HepG2 (cell line): ENCODE measurements at regions not wholly inside any gene's neighbourhood (a gene's known extent, or its start where the extent isn't known, plus 50 kb on each side); places are given as distances from the start of the nearest gene placed in this dataset.
"Not testable (repeated sequence)": the region's sequence is repeated elsewhere in the genome, so short reads cannot be mapped to it uniquely, and the experiment has no call there.

Source experiments
- ATAC-seq: fragments of 200-7000 bp; cut with Tn5 transposase; 3 replicates; pipeline ENCODE4 v1.9.1; 2020; ENCODE audit warnings: mild to moderate bottlenecking, moderate library complexity
- BruUV-seq: library from RNA; stranded (reverse); fragments of 400-500 nt; replicated peaks from 2 replicates; lab custom pipeline; 2021; lab: Mats Ljungman, UMichigan
- CTCF ChIA-PET: fragments of 300-600 bp; formaldehyde crosslinking; extraction: SDS; loops from one replicate; lab custom pipeline; 2021; ENCODE audit warnings: low total read pairs, inconsistent platforms, low intra/inter-chr PET ratio; lab: Yijun Ruan, JAX
- POLR2A ChIA-PET: fragments of 350-600 bp; sonication (Branson Sonifier 250); formaldehyde crosslinking; loops from one replicate; lab custom pipeline; 2020; ENCODE audit warnings: antibody characterized with exemption, inconsistent platforms; lab: Yijun Ruan, JAX
- DNase-seq: peaks from one replicate; pipeline ENCODE4 v3.0.0-alpha.2; 2015; ENCODE audit warnings: low spot score
- FAIRE-seq: peaks from 3 replicates; lab custom pipeline; 2011; peaks lifted over from hg19 to GRCh38; lab: Jason Lieb, UNC
- H2AFZ ChIP-seq: one replicate; pipeline ENCODE4 v1.6.1; 2011; ENCODE audit warnings: low read length, inconsistent platforms
- H3K27ac ChIP-seq: fragments of 300-600 bp; 3 replicates; pipeline ENCODE4 v1.8.0; 2011; ENCODE audit warnings: mixed run types, mild to moderate bottlenecking, mixed read lengths, low read length, inconsistent platforms; ENCODE audit not compliant: insufficient read depth; ENCODE audit errors: extremely low read length
- H3K27me3 ChIP-seq, 2 experiments: fragments of 200-600 bp in 1 of 2; 2 replicates in 1 of 2; 3 replicates in 1 of 2; pipeline versions ENCODE4 v1.6.0 to v1.8.0; 2011; ENCODE audit warnings: low read length in 2 of 2, mild to moderate bottlenecking in 2 of 2, moderate library complexity in 2 of 2, inconsistent platforms in 1 of 2; ENCODE audit not compliant: insufficient read depth in 2 of 2, control insufficient read depth in 1 of 2
- H3K36me3 ChIP-seq, 2 experiments: fragments of 200-600 bp in 1 of 2; replicated peaks in 1 of 2; 2 replicates in 1 of 2; 3 replicates in 1 of 2; pipeline versions ENCODE4 v1.5.1 to v1.8.0; 2011; ENCODE audit warnings: low read length in 2 of 2, inconsistent platforms in 1 of 2; ENCODE audit not compliant: insufficient read depth in 2 of 2, control insufficient read depth in 1 of 2
- H3K4me1 ChIP-seq: 2 replicates; pipeline ENCODE4 v1.5.1; 2012; ENCODE audit warnings: low read length, inconsistent platforms; ENCODE audit not compliant: insufficient read depth
- H3K4me2 ChIP-seq: 2 replicates; pipeline ENCODE4 v1.6.0; 2011; ENCODE audit warnings: low read depth, low read length, inconsistent platforms
- H3K4me3 ChIP-seq, 3 experiments: fragments of 200-600 bp in 1 of 3; sonication (generic), shearing (Covaris generic) in 1 of 3; replicated peaks in 1 of 3; 2 replicates each; pipeline ENCODE4 v1.5.1; 2011 to 2016; ENCODE audit warnings: low read length in 3 of 3, inconsistent platforms in 2 of 3, low read depth in 2 of 3, mild to moderate bottlenecking in 2 of 3, control low read depth in 1 of 3, mixed read lengths in 1 of 3; ENCODE audit not compliant: insufficient read depth in 1 of 3
- H3K79me2 ChIP-seq: one replicate; pipeline ENCODE4 v1.6.1; 2011; ENCODE audit warnings: low read length, inconsistent platforms; ENCODE audit not compliant: insufficient read depth
- H3K9ac ChIP-seq: 2 replicates; pipeline ENCODE4 v1.6.0; 2011; ENCODE audit warnings: mild to moderate bottlenecking, low read depth, low read length, inconsistent platforms; ENCODE audit not compliant: insufficient read depth
- H3K9me3 ChIP-seq: 2 replicates; pipeline ENCODE4 v1.5.1; 2012; ENCODE audit warnings: mild to moderate bottlenecking, low read length
- H4K20me1 ChIP-seq: 2 replicates; pipeline ENCODE4 v1.6.0; 2011; ENCODE audit warnings: inconsistent platforms, mild to moderate bottlenecking, low read length, moderate library complexity; ENCODE audit not compliant: insufficient read depth
- CEBPB ChIP-seq: IDR thresholded peaks from 2 replicates; pipeline ENCODE4 v1.6.1; 2011; ENCODE audit warnings: low read depth, low read length, improper control_type of control experiment, borderline replicate concordance
- FOSL2 ChIP-seq: sonication (generic); formaldehyde crosslinking; IDR thresholded peaks from 2 replicates; pipeline ENCODE4 v1.4.0; 2020; ENCODE audit warnings: missing genetic modification reagents
- HNF4A ChIP-seq: sonication (generic); formaldehyde crosslinking; IDR thresholded peaks from 2 replicates; pipeline ENCODE4 v1.4.0; 2020; ENCODE audit warnings: missing genetic modification reagents
- ZFP1 ChIP-seq: IDR thresholded peaks from 2 replicates; pipeline ENCODE4 v1.6.1; 2016
- ZNF556 ChIP-seq: sonication (generic); formaldehyde crosslinking; IDR thresholded peaks from 2 replicates; pipeline ENCODE4 v1.4.0; 2020; ENCODE audit warnings: mild to moderate bottlenecking, missing genetic modification reagents, borderline replicate concordance
- ZNF777 ChIP-seq: sonication (generic); formaldehyde crosslinking; IDR thresholded peaks from 2 replicates; pipeline ENCODE4 v1.4.0; 2020; ENCODE audit warnings: missing genetic modification reagents
- ZNF790 ChIP-seq: sonication (generic); formaldehyde crosslinking; IDR thresholded peaks from 2 replicates; pipeline ENCODE4 v1.8.0; 2022; ENCODE audit warnings: missing genetic modification reagents, mild to moderate bottlenecking, borderline replicate concordance
- WGBS: methylation state at CpG from one replicate; pipeline ENCODE4 v1.1.6; 2017; ENCODE audit warnings: low lambda C conversion rate; 5-methylcytosine and 5-hydroxymethylcytosine counted together
- in situ Hi-C: cut with HindIII; loops from 2 replicates; pipeline ENCODE4 v1.10.0; 2017; ENCODE audit warnings: low pct_unique_long_range_greater_than_20kb; ENCODE audit not compliant: extremely low pct_ligation_motif_present
- intact Hi-C: fragments of 100-400 bp; cut with micrococcal nuclease; formaldehyde crosslinking; loops from one replicate; pipeline ENCODE4 v1.10.0; 2022; ENCODE audit not compliant: unreplicated experiment
- TF ChIP-seq, protein P1 (sequence below), 2 experiments: fragments of 450-650 bp in 1 of 2; sonication (generic) in 1 of 2; formaldehyde crosslinking; IDR thresholded peaks; 2 replicates each; pipeline versions ENCODE4 v1.5.0 to v1.8.0; 2020 to 2022; ENCODE audit warnings: mild to moderate bottlenecking in 1 of 2, missing genetic modification reagents in 1 of 2

DNA sequence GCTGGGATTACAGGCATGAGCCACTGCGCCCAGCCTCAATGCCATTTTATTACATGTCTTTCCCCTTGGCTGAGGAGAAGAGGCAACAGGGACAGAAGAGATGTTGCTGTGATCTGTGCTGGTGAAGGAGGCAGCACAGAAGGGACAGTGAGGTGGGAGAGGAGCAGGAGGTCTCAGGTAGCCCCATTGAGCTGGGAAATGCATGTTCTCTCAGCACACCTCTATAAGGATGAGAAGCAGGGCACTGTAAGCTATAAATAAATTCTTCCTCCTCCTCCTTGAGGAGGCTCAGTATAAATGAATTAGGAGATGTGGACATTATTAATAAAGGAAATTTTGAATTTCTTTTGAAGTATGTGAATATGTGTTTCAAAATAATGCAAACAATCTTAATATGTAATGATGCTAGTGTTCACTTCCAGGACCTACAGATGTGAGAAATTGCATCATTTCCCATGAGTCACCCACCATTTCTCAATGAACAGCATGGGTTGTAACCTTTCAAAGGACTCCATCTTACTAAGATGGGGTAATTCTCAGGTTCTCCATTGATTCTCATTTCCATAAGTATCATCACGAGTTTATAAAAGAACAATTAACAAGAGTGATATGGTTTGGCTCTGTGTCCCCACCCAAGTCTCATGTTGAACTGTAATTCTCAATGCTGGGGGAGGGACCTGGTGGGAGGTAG is 88.9 kb upstream of the ODAD2 start:
- no peak for DNase-seq
- Histone ChIP-seq H2AFZ (no peak overlapping the region), H3K36me3 (peaks cover 0 to 20% of the 10 kb centered on the region in 2 experiments; a peak in 2 of 5 replicates), H3K4me1 (no peaks in the 10 kb centered on the region), H3K27ac (no peak overlapping the region), H3K4me2 (no peak overlapping the region), H3K9me3 (no peaks in the 10 kb centered on the region), H3K79me2 (no peaks in the 10 kb centered on the region), H3K27me3 (no peaks in the 10 kb centered on the region), H3K9ac (no peak overlapping the region), H4K20me1 (no peaks in the 10 kb centered on the region), H3K4me3 (no peak overlapping the region)
- intact Hi-C loops: no loop called here
- no peak for FAIRE-seq
- in situ Hi-C loops: no loop called here
- BruUV-seq: no TSS peak
- TF ChIP-seq FOSL2 (CRISPR knock-in tag): peak; percentile 58; the same call in 1 of the 2 replicates
- TF ChIP-seq, protein P1, sequence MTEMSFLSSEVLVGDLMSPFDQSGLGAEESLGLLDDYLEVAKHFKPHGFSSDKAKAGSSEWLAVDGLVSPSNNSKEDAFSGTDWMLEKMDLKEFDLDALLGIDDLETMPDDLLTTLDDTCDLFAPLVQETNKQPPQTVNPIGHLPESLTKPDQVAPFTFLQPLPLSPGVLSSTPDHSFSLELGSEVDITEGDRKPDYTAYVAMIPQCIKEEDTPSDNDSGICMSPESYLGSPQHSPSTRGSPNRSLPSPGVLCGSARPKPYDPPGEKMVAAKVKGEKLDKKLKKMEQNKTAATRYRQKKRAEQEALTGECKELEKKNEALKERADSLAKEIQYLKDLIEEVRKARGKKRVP (CRISPR knock-in tag; IDR thresholded peaks at IDR 0.05): peak in 1 of 2 experiments; percentile 48; a peak in 1 of 4 replicates
- TF ChIP-seq HNF4A (CRISPR knock-in tag): no peak
- TF ChIP-seq ZFP1 (CRISPR knock-in tag): no peak
- no peak for TF ChIP-seq ZNF777
- no peak for TF ChIP-seq ZNF556 (CRISPR knock-in tag)
- TF ChIP-seq ZNF790 (CRISPR knock-in tag): no peak
- TF ChIP-seq CEBPB: peak; percentile 67; the same call in 1 of the 2 replicates
- ATAC-seq: no peak
- CTCF ChIA-PET: no interaction called here
- WGBS: 97% methylated on average over 2 of the region's 2 CpGs
- POLR2A ChIA-PET: no interaction called here

- POLR2A ChIA-PET, CTCF ChIA-PET, ATAC-seq, H3K27ac ChIP-seq, H3K79me2 ChIP-seq, H4K20me1 ChIP-seq, H3K9ac ChIP-seq, H3K4me1 ChIP-seq, H3K9me3 ChIP-seq, H3K4me3 ChIP-seq, FAIRE-seq, H3K27me3 ChIP-seq, H2AFZ ChIP-seq, DNase-seq, H3K4me2 ChIP-seq, intact Hi-C loops, BruUV-seq, in situ Hi-C loops: not testable (repeated sequence)
- WGBS: 100% methylated on average over 2 of the region's 2 CpGs
- peaks cover 0 to 20% of the 10 kb centered on the region in 2 experiments; a peak in 2 of 5 replicates for H3K36me3 ChIP-seq
Observed at GRCh38 chr10:28085760-28086159, 86.9 kb upstream of the ODAD2 start.
